NCI-H1436 treated with DMSO at 0.1 percent for 48 hours (cell line): ENCODE measurements at regions not wholly inside any gene's neighbourhood (a gene's known extent, or its start where the extent isn't known, plus 50 kb on each side); places are given as distances from the start of the nearest gene placed in this dataset.
"Not testable (repeated sequence)": the region's sequence is repeated elsewhere in the genome, so short reads cannot be mapped to it uniquely, and the experiment has no call there.

Experiments
- DNase-seq: peaks from one replicate; lab custom pipeline; 2025; lab: John Stamatoyannopoulos, UW

- no peak for DNase-seq
These were observed 90.5 kb downstream of the ACTL7B start for GRCh38 chr9:108765265-108765664.

DNA sequence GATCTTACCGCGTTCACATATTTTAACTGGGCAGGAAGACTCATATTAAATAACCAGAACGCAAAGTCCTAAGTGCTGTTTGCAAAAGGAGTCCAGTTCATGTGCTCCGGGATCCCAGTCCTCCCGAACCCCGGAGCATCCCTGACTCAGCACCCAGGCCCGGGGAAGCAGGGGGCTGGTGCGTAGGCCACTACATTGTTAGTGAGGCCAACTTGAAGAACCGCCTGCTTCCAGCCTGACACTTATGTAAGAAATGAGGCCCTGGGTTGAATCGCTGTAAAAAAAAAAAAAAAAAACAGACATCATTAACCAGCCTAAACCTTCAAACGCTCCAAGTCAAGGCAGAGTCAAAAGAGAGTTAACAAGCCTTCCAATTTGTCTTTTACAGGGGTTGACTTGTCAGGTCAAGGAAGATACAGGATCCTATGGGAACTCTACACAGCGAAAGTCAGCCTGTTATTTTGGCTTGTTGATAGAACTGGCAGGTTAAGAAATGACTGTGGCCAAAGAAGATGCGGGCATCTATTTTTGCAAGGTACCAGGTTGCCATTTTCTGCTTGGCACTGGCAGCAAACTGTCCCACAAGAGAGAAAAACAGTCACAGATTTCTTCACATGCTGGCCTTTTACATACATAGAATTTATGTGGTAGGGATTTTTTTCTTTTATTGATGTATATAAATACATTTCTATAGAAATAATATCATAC is 93.3 kb downstream of the ACTL7B start:
- no peak for DNase-seq

GRCh38 chr9:108761655-108762347 is 94.0 kb downstream of the ACTL7B start:
- DNase-seq, result no peak

- no peak for DNase-seq
These were observed 94.9 kb downstream of the ACTL7B start for GRCh38 chr9:108760841-108761240.

GRCh38 chr9:108759835-108760234 is 96.0 kb downstream of the ACTL7B start:
- no peak for DNase-seq

DNA sequence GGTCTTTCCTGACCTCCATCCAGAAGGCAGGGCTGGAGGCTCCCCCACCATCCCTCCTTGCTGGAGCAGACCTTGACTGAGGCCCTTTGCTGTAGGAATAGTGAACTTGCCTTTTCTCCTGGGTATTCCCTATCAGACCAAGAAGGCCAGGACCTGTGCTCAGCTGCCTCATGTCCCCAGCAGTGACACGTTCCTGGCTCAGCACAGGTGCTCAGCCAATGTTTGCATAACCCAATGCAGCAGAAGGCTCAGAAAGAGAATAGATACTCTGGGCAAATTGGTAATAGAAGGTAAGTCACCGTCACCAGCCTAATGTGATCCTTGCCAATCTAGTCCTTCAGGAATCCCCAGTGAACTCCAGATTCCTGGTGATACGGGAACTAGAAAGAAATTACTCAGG is 96.4 kb downstream of the ACTL7B start:
- no peak for DNase-seq

- DNase-seq, result no peak
These were observed 98.9 kb downstream of the ACTL7B start for GRCh38 chr9:108756746-108757490.

DNA sequence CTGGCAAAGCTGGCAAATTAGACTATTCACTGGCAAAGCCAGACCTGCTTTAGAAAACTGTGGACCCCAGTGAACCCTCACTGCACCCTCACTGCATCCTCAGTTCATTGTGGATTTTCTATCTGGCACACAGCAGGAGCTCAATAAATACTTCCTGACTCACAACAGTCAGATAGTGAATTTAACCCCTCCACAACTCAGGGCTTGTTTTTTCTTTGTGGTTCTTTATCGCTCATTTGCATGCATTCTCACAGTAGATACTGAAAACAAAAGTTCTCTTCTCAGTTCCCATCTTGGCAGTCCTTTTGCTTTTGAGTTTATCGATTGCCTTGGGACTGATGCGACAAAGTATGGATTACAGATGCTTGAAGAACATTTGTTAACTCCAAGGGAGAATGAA is 99.8 kb downstream of the ACTL7B start:
- DNase-seq, result no peak

- no peak for DNase-seq
These were observed 104.4 kb downstream of the ACTL7B start for GRCh38 chr9:108751369-108751768.

GRCh38 chr9:108750661-108751215 is 105.0 kb downstream of the ACTL7B start:
- no peak for DNase-seq

DNA sequence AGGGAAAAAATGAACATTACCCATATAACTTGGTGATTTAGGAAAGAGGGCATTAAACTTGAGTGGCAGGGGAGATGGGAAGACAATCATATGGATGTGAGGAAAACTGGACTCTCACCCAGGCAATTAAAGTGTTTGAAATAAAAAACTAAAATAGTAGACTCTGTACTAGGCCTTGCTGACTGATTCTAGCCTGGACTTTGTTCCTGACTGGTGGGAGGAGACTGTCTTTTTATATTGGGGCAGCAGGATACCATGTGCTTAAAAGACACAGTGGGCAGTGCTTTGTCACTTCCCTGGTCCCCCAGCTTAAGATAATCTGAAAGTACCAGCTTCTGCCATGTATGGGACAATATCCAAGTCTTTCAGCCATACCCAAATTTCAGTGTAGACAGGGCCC is 107.0 kb downstream of the ACTL7B start:
- DNase-seq, result no peak

- no peak for DNase-seq
These were observed 108.9 kb downstream of the ACTL7B start for GRCh38 chr9:108746864-108747263.

- no peak for DNase-seq
These were observed 109.8 kb downstream of the ACTL7B start for GRCh38 chr9:108746001-108746400.

DNA sequence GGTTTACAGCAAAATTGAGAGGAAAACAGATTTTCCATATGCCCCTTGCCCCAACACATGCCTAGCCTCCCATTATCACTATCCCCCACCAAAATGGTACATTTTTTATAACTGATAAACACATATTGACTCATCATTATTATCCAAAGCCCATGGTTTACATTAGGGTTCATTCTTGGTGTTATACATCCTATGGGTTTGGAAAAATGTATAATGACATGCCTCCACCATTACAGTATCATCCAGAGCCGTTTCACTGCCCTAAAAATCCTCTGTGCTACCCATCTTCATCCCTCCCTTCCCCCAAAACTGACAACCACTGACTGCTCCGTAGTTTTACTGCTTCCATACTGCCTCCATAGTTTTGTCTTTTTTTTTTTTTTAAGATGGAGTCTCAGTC is 111.1 kb downstream of the ACTL7B start:
- no peak for DNase-seq

DNA sequence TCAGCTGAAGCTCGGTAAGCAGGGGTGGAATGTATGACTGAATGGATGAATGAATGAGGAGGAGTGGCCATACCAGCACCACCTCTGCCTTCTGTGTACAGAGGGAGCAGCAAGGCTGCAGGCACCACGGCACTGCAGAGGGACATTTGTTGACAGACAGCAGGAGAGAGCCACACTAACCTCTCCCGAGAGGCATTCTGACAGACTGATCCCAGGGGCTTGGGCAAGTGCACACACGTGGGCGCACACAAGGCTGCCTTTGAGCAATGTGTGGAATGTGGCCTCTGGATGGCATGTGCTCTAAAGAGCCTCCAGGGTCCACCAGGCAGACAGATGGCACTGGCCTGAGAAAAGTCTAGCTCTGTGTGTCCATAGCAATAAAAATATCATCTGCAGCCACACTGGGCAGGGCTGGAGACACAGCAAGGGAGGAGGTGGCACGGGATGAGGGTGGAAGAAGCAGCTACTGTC is 111.8 kb downstream of the ACTL7B start:
- no peak for DNase-seq

GRCh38 chr9:108743416-108743815 is 112.4 kb downstream of the ACTL7B start:
- no peak for DNase-seq

- no peak for DNase-seq
These were observed 113.6 kb downstream of the ACTL7B start for GRCh38 chr9:108742191-108742590.

DNA sequence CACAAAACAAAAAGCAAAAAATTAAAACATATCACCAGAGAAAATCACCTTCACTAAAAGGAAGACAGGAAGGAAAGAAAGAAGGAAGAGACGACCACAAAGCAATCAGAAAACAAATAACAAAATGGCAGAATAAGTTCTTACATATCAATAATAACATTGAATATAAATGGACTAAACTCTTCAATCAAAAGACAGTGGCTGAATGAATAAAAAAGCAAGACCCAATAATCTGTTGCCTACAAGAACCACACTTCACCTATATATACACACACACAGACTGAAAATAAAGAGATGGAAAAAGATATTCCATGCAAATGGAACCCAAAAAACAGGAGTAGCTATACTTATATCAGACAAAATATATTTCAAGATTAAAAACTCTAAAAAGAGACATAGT is 124.5 kb downstream of the ACTL7B start:
- not testable (repeated sequence) for DNase-seq

GRCh38 chr9:108727580-108728111 is 128.1 kb downstream of the ACTL7B start:
- no peak for DNase-seq

GRCh38 chr9:108724652-108725051 is 131.1 kb downstream of the ACTL7B start:
- no peak for DNase-seq

GRCh38 chr9:108724122-108724521 is 131.7 kb downstream of the ACTL7B start:
- DNase-seq, result no peak

DNA sequence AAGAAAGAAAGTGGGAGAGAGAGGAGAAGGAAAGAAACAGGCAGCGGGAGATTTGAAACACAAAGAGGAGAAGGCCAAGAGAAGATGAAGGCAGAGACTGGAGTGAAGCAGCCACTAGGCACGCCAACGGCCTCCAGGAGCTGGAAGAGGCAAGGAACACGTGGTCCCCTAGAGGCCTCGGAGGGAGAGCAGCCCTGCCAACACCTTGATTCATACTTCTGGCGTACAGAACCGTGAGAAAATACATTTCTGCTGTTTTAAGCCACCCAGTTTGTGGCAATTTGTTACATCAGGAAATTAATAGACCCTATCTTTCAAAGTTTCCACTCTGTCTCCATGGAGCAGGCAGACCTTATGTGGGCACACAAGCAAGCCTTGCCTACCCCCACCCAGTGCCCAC is 133.4 kb downstream of the ACTL7B start:
- DNase-seq, result no peak
